SU-DHL-6 (cell line): ENCODE measurements at regions not wholly inside any gene's neighbourhood (a gene's known extent, or its start where the extent isn't known, plus 50 kb on each side); places are given as distances from the start of the nearest gene placed in this dataset.

ENCODE experiments used
- CTCF ChIP-seq: fragments of 200-600 bp; sonication (generic); IDR thresholded peaks from one replicate; pipeline ENCODE4 v1.5.1; 2017; ENCODE audit warnings: antibody characterized with exemption, mild to moderate bottlenecking, low read length, moderate library complexity; ENCODE audit not compliant: insufficient read depth, poor library complexity, severe bottlenecking
- EZH2phosphoT487 ChIP-seq: fragments of 200-600 bp; sonication (generic), shearing (Covaris generic); conservative IDR thresholded peaks from 2 replicates; pipeline ENCODE4 v1.6.1; 2018; ENCODE audit warnings: mild to moderate bottlenecking, antibody characterized with exemption, low read length, moderate library complexity, mixed read lengths

GRCh38 chr2:41413813-41414485 lies 633.9 kb upstream of the PKDCC start:
- no peak for TF ChIP-seq CTCF
- no peak for TF ChIP-seq EZH2phosphoT487
